ENCODE measurements at regions not wholly inside any gene's neighbourhood (a gene's known extent, or its start where the extent isn't known, plus 50 kb on each side); places are given as distances from the start of the nearest gene placed in this dataset.

DNA sequence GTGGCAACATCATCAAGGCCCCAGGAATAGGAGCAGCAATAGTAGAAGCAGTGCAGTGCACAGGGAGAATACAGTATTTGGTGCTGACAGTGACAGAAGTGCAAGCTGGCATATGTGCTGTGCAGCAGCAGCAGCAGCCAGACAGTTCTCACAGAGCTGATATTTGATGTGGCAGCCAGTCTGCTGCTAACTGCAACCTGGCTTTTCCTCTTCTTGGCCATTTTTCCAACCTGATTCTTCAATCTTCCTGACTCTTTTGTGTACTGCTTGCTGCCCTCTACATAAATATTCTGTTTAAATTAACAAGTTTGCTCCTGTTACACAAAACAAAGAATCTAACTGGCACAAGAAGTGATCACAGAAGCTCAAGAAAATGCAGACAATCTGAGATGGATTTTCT lies 102.0 kb downstream of the CASP12 start:
- TF ChIP-seq, protein P1, sequence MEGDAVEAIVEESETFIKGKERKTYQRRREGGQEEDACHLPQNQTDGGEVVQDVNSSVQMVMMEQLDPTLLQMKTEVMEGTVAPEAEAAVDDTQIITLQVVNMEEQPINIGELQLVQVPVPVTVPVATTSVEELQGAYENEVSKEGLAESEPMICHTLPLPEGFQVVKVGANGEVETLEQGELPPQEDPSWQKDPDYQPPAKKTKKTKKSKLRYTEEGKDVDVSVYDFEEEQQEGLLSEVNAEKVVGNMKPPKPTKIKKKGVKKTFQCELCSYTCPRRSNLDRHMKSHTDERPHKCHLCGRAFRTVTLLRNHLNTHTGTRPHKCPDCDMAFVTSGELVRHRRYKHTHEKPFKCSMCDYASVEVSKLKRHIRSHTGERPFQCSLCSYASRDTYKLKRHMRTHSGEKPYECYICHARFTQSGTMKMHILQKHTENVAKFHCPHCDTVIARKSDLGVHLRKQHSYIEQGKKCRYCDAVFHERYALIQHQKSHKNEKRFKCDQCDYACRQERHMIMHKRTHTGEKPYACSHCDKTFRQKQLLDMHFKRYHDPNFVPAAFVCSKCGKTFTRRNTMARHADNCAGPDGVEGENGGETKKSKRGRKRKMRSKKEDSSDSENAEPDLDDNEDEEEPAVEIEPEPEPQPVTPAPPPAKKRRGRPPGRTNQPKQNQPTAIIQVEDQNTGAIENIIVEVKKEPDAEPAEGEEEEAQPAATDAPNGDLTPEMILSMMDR (IDR thresholded peaks at IDR 0.05) = no peak
- no peak for TF ChIP-seq POLR2AphosphoS5 (IDR thresholded peaks at IDR 0.05; ENCODE audit: insufficient read depth in 1 of 2, low read depth in 1 of 2)
